IPS-18c (cell line): ENCODE measurements at regions not wholly inside any gene's neighbourhood (a gene's known extent, or its start where the extent isn't known, plus 50 kb on each side); places are given as distances from the start of the nearest gene placed in this dataset.

Source experiments
- H3K4me3 ChIP-seq: 2 replicates; pipeline ENCODE4 v1.7.0; 2013; ENCODE audit warnings: low read depth, mild to moderate bottlenecking, low read length, moderate library complexity; ENCODE audit not compliant: insufficient read depth
- H3K9me3 ChIP-seq: one replicate; pipeline ENCODE4 v1.6.1; 2013; ENCODE audit warnings: mild to moderate bottlenecking, low read length, moderate library complexity; ENCODE audit not compliant: control insufficient read depth, insufficient read depth

DNA sequence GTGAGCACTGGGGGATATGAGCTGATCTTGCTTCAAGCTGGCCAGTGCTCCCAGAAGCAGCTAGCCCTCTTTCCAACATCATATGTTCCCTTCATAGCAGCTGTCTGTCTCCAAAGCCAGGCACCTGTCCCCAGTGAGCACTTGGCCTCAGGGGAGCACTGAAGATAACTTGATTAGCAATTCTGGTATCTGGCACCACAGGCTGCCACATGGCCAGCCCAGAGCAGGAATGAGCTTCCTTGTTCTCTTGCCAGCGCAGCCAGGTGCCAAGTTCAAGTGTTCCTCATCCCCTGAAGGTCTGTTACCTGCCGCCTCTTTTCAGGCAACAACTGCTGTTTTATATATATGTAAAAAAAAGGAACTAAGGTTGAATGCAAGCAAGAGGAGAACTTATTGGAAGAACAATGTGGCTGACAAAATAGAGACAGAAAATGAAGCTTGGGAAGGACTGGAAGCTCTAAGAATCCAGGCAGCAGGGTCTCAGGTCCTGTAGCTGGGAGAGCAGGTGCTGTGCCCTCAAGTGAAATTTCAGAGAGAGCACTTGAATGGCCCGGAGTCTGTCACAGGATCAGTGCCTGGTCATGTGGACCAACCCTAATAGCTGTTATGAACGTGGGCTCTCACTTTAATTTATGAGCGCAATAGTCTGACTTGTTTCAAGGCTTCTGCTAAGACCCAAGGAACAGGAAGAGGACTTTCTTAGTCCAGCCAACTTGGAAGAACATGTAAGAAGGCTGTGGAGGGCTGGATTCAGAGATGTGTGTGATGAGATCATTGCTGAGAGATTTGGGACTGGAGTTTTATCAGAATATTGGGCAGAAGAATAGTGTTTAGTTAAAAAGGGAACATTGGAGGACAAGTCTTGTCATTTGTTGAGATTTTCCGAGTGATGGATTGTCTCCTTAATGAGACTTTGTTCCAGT, 267.2 kb downstream of the GLRX3 start:
- no peak overlapping the region for H3K4me3 ChIP-seq
- peaks cover 14% of the 10 kb centered on the region for H3K9me3 ChIP-seq

DNA sequence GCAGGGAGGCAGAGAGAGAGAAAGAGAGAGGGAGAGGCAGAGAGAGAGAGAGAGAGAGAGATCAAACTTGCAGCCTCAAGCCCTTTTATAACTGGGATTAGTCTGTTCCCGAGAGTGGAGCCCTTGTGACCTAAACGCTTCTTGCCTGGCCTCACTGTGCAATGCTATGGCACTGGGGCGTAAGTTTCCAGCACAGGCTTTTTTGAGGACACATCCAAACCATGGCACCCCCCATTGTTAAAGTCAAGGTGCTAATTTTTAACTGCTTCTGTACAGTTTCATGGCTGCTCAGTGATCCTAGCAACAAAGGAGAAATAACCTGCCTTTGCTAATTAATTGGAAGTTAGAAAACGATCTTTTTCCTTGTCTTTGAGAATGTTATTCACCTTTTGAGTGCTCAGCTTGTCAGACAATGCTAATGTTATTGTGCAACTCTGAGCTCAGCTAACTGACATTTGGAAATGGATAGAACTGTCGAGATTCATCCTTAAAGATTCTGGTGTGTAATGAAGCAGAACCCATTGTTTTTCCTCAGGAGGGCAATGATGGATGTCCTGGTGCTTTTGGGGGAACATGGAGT, 268.4 kb downstream of the GLRX3 start:
- Histone ChIP-seq H3K4me3 (no peak overlapping the region), H3K9me3 (peaks cover 9% of the 10 kb centered on the region)

DNA sequence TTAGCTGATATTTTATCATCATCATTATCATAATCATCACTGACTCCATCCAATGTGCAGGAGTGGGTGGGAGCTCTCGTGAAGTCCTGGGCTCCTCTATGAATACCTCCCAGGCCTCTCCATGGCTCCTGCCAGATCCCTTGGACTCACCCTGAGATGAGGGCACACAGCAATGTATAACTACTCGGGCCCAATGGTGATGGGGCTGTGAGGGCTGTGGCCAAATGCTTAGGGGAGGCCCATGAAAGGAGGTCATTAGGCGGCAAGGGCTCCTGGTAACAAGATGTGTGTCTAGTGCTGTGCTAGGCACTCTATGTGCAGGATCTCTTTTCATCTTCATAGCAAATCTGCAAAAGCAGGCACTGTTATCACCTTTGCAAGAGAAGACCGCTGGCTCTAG, 270.9 kb downstream of the GLRX3 start:
- Histone ChIP-seq H3K9me3 (peaks cover 6% of the 10 kb centered on the region), H3K4me3 (no peak overlapping the region)

DNA sequence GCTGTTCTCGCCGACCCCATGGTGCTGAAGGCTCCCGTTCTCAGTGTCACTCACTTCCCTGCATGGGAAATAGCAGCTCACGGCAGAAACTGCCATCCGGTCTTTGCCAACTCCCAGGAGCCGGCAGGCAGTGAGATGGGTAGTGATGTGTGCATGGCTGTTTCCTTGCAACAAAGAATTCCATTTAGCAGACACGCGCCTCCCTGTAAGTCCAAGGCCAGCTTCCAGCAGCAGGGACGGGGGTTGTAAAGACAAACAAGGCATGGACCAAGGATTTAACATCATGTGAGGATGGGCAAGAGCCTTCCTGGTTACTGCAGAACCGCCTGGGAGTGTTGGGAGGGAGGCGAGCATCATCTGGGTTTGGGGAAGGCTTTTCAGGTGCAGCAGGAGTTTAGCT, 273.1 kb downstream of the GLRX3 start:
- peaks cover 4% of the 10 kb centered on the region for H3K9me3 ChIP-seq

DNA sequence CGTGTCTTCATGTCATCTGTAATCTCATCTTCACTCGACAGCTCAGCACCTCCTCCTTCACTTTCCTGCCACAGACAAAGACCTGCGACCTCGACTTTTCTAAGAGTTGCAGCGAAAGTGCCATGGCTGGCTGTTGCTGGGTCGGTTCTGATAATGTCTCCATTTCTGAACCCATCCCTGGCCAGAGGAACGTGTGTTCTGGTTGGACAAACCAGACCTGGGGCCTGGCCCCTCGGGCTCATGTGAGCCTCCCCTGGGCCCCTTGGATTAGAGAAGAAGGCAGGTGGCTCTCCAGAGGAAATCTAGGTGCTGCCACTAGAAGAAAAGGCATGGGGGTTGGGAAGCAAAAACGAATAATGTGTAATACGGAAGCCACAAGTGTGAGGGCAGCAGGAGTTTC, 273.7 kb downstream of the GLRX3 start:
- no peak overlapping the region for H3K4me3 ChIP-seq
- H3K9me3 ChIP-seq = peaks cover 4% of the 10 kb centered on the region

More for the DNA sequence above, 273.1 kb downstream of the GLRX3 start:
- no peak overlapping the region for H3K4me3 ChIP-seq

DNA sequence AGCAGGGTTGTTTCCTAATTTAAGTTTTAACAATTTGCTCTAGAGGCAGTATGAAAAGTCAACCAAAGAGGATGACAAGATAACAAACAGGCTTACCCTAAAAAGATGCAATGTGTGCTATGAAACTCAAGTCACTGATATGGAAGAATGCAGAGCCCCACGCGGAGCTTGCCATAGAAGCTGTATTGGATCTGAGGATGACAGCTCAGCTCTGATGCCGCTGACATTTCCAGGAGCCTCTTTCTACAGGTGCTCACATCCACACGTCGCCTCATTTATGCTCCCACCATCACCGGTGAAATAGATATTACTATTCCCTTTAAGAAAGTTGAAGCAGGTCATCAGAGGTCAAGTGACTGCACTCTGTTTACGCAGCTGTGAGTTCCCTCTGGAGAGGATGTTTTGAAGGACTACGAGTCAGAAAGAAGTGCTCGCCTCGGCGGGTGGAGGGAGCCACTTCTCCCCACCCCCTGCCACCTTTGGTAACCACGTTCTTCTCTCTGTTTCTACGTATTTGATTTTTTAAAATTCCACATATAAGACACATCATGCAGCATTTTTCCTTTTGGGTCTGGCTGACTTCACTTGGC, 275.4 kb downstream of the GLRX3 start:
- peaks cover 6% of the 10 kb centered on the region for H3K9me3 ChIP-seq
- H3K4me3 ChIP-seq = no peak overlapping the region

DNA sequence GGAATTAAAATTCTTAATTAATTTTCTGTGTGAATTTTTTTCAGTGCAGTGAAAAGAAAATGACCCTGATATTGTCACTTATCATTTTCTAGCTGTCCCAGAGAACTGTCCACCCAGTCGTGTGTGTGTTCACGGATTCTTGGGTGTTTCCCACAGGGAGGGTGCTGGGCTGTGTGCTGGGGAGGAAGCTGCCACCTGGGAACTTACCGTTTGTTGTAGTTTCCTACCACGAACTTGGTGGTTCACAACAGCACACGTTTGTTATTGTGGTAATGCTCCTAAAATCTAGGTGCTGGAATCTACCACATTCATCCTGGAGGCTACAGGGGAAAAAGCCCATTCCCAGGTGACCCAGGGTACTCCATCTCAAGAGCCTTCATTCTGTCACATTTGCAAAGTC, 276.1 kb downstream of the GLRX3 start:
- H3K4me3 ChIP-seq = no peak overlapping the region
- H3K9me3 ChIP-seq = peaks cover 8% of the 10 kb centered on the region

DNA sequence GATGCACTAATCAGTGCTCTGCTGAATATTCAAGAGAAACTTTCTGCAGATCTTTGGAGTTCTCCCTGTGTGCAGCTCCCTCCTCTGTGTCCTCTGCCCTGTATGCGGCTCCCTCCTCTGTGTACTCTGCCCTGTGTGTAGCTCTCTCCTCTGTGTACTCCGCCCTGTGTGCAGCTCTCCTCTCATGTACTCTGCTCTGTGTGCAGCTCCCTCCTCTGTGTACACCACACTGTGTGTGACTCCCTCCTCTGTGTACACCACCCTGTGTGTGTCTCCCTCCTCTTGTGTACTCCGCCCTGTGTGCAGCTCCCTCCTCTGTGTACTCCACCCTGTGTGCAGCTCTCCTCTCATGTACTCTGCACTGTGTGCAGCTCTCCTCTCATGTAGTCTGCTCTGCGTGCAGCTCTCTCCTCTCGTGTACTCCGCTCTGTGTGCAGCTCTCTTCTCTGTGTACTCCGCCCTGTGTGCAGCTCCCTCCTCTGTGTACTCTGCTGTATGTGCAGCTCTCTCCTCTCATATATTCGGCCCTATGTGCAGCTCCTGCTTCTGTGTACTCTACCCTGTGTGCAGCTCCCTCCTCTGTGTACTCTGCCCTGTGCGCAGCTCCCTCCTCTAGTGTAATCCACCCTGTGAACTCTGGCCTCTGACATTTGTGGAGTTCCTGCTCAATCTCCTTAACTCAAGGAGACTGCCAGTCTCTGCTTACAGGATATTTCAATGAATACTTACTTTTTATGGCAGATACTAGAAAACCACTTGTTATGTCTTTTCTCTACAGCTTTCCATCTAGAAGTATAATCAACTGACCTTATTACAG, 280.4 kb downstream of the GLRX3 start:
- peaks cover 14% of the 10 kb centered on the region for H3K9me3 ChIP-seq

DNA sequence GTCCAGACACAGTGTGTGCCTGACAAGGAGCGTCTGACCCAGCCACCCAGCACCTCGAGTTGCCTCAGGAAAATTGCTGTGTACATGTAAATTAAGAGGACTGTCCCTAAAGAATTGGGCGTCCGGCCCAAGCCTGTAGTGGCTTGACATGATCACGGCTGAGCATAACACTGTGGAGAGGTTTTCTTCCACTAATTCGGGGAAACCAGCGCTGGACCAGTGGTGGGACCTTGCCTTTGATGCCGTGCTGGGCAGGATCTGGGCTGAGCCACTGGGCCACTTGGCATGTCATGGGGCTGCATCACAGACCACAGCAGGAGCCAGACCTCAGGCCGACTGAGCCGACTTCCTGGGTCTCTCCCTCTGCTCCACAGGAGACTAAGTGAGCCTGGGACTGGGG, 282.5 kb downstream of the GLRX3 start:
- Histone ChIP-seq H3K4me3 (no peak overlapping the region), H3K9me3 (peaks cover 21% of the 10 kb centered on the region)

More for the DNA sequence above, 280.4 kb downstream of the GLRX3 start:
- H3K4me3 ChIP-seq = no peak overlapping the region

DNA sequence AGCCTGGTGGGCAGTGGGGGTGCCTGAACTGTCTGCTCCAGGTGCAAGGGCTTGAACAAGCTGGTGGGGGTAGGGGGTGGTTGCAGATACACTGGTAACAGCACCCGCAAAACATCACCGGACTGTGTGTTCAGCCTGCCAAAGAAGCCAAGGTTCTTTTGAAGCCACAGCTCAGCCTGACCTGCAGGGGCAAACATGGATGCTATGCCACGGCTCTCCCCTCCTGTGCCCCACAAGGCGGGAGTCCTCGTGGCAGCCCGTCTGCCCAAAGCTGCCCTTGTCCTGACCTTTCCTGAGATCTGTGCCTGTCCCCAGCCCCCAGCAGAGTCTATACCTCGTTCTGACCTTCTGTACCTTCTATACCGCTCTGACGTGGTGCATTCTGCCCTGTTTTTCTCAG, 285.7 kb downstream of the GLRX3 start:
- H3K9me3 ChIP-seq = peaks cover 22% of the 10 kb centered on the region

DNA sequence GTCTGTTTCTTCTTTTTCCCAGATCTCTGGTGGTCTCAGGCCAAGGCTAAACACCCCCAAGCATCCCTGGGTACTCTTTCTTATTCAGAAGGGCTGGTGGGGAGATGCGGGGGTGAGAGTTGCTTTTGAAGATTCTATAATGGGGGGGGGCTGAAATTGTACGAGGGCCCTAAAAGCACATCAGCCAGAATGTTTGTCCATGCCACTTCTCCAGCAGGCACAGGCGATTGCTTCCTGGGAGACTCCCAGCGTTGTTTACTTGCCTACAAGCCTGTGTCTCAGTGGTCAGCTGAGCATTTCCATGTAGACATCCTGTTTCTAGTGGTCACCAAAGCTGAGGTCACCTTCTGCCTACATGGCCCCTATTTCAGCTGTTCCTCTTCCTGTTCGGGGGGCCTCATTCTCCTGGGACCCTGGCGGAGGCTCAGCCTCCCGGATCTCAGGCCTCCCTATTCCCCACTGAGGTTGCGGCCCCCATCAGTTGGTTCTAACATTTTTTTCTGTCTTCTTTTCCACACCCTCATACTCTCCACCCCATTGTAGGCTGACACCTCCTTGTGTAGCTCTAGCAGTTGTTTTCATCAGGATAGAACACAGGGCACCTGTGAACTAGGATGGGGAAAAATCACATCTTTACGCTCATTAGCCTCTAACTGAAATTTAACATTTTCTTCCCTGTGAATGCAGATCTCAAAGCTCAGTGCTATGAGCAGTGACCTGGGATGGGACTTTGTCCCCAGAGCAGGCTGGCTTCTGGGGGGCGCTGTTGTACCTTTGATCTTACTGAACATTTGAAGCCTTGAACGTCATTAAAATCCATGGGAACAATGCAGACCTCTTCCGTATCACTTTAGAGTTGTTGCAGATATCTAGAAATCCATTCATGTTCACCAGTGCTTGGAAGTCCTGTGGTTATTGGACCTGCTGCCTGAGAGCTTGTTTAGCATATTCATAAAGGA, 286.5 kb downstream of the GLRX3 start:
- H3K4me3 ChIP-seq = no peak overlapping the region

More for the DNA sequence above, 285.7 kb downstream of the GLRX3 start:
- no peak overlapping the region; the same call in 1 of the 2 replicates for H3K4me3 ChIP-seq

DNA sequence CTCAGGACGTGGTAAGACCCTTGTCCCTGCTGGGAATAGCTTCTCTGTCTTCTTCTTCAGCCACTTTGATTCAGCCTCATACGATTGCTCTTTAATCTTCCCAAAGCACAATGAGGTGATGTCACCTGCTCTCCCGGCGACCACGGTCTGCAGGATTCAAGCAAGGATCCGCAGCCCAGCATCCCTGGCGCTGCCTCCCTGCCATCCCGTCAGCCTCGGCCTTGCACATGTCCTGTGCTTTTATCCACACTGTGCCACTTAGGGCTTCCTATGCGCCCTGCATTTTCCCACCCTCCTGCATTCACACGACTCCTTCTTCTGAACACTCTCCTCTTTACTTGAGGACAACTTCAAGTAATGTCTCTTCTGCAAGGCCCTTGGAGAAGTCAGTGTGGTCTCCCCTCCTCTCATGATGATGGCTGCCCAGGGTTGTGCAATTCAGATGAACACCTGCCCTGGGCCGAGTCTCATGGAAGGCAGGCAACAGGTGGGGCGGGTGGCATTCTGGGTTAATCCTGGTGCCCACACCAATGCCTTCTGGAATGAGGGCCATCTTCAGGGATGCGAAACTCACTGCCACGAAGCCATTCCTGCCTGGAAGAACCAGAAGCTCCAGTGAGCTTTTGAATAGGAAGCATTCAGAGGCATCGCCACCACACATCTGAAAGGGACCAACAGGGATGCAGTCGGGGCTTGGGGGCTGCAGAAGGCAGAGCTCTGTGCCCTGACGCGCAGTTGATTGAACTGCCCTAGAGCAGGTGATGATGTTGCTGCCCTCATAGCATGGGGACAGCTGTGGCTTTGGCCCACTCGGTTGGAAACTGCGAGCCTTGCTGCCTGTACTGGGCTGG, 287.5 kb downstream of the GLRX3 start:
- peaks cover 17% of the 10 kb centered on the region for H3K9me3 ChIP-seq

More for the DNA sequence above, 286.5 kb downstream of the GLRX3 start:
- peaks cover 22% of the 10 kb centered on the region for H3K9me3 ChIP-seq

DNA sequence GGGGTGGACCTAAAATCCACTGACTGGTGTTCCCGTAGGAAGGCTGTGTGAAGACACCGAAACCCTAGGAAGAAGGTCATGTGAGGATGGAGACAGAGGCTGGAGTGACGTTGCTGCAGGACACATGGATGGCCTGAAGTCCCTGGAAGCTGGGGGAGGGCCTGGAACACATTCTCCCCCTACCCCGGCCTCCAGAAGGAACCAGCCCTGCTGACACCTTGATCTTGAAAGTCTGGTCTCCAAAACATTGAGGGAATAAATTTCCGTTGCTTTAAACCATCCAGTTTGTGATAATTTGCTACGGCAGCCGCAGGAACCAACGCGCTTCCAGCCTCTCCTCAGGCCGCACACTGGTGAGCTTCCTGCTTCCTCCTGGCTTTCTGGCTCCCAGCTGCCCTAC, 288.2 kb downstream of the GLRX3 start:
- H3K4me3 ChIP-seq = no peak overlapping the region
- peaks cover 15% of the 10 kb centered on the region for H3K9me3 ChIP-seq

More for the DNA sequence above, 287.5 kb downstream of the GLRX3 start:
- no peak overlapping the region for H3K4me3 ChIP-seq

DNA sequence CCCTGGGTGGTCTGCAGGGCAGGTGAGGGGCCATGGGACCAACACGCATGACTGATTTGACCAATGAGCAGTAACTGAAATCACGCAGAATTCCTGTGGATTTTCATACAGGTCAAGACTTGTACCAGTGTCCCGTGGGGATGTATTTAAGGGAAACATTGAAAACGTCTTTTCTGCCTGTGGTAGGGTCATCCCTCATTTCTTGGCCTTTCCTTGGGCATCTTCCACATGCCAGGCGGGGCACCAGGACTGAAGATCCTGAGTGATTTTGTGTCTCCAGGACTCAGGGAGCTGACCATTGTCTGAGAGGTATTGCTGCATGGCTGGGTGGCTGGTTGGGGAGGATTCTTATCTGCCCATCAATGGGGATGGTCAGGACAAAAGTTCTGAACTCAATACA, 289.0 kb downstream of the GLRX3 start:
- peaks cover 16% of the 10 kb centered on the region for H3K9me3 ChIP-seq
- no peak overlapping the region for H3K4me3 ChIP-seq

DNA sequence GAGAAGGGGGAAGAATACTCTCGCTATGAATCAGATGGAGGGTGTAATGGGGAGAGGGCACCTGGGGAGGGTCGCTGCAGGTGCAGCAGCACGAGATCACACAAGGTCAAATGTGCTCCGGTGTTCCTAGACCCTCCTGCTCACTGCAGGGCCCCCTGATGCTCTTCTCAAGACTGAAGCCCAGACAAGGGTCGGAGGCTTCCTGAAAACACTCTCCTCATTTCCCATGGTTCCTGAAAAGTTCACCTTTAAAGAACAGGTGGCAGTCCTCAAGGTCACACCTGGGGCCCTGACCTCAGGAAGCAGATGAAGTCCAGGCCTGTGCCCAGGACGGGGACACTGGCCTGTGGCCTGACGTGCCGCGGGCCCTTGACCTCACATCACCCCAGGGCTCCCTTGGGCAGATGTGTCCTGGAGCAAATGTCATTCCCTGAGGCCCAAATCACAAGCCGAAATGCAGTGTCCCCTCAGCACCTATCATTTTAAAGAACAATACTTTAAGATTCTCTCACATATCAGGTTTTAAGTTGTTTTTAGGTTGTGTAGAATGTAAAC, 289.8 kb downstream of the GLRX3 start:
- H3K9me3 ChIP-seq = peaks cover 20% of the 10 kb centered on the region

More for the DNA sequence above, 289.8 kb downstream of the GLRX3 start:
- H3K4me3 ChIP-seq = no peak overlapping the region
